KMS-11 (cell line): ENCODE measurements at regions not wholly inside any gene's neighbourhood (a gene's known extent, or its start where the extent isn't known, plus 50 kb on each side); places are given as distances from the start of the nearest gene placed in this dataset.

Experiments
- H2AFZ ChIP-seq: fragments of 200-600 bp; sonication (generic); 2 replicates; pipeline ENCODE4 v1.6.1; 2016; ENCODE audit warnings: antibody characterized with exemption, mixed run types, low read depth
- H3K27ac ChIP-seq: fragments of 200-600 bp; sonication (generic); 2 replicates; pipeline ENCODE4 v1.6.1; 2016; ENCODE audit warnings: mild to moderate bottlenecking, mixed run types
- H3K27me3 ChIP-seq: fragments of 200-600 bp; sonication (generic); 2 replicates; pipeline ENCODE4 v1.6.1; 2017; ENCODE audit warnings: mild to moderate bottlenecking, low read depth, mixed run types, moderate library complexity; ENCODE audit not compliant: insufficient read depth
- H3K36me3 ChIP-seq: fragments of 200-600 bp; sonication (generic); 2 replicates; pipeline ENCODE4 v1.6.1; 2017; ENCODE audit warnings: mild to moderate bottlenecking, mixed run types; ENCODE audit not compliant: insufficient read depth
- H3K4me1 ChIP-seq: fragments of 200-600 bp; sonication (generic); 2 replicates; pipeline ENCODE4 v1.6.1; 2016; ENCODE audit warnings: mild to moderate bottlenecking, low read depth, mixed run types; ENCODE audit not compliant: poor library complexity, severe bottlenecking
- H3K4me2 ChIP-seq: fragments of 200-600 bp; sonication (generic); 2 replicates; pipeline ENCODE4 v1.7.0; 2016; ENCODE audit warnings: mild to moderate bottlenecking, mixed run types
- H3K4me3 ChIP-seq: fragments of 200-600 bp; sonication (generic); IDR thresholded peaks from 2 replicates; pipeline ENCODE4 v1.6.1; 2017; ENCODE audit warnings: low read depth, low read length, mixed read lengths; ENCODE audit not compliant: insufficient read depth
- H3K79me2 ChIP-seq: fragments of 200-600 bp; sonication (generic); 2 replicates; pipeline ENCODE4 v1.6.1; 2016; ENCODE audit warnings: low read depth, mixed run types; ENCODE audit not compliant: insufficient read depth
- H3K9ac ChIP-seq: fragments of 200-600 bp; sonication (generic); 2 replicates; pipeline ENCODE4 v1.6.1; 2016; ENCODE audit warnings: mild to moderate bottlenecking, mixed run types
- H4K20me1 ChIP-seq: fragments of 200-600 bp; sonication (generic); 2 replicates; pipeline ENCODE4 v1.6.1; 2016; ENCODE audit warnings: mild to moderate bottlenecking, mixed run types; ENCODE audit not compliant: insufficient read depth
- CTCF ChIP-seq: fragments of 200-600 bp; sonication (generic); conservative IDR thresholded peaks from 2 replicates; pipeline ENCODE4 v1.6.1; 2017; ENCODE audit warnings: low read depth, mild to moderate bottlenecking, antibody characterized with exemption, low read length, moderate library complexity, mixed read lengths

GRCh38 chr4:120331486-120332370 lies 265.1 kb upstream of the MAD2L1 start:
- Histone ChIP-seq H3K9ac (no peak overlapping the region), H3K27ac (no peak overlapping the region), H4K20me1 (no peaks in the 10 kb centered on the region), H3K4me3 (no peak overlapping the region), H2AFZ (no peak overlapping the region), H3K36me3 (no peaks in the 10 kb centered on the region), H3K79me2 (no peaks in the 10 kb centered on the region), H3K4me2 (no peak overlapping the region), H3K27me3 (no peaks in the 10 kb centered on the region), H3K4me1 (no peaks in the 10 kb centered on the region)
- TF ChIP-seq CTCF, result no peak

- H3K4me1 ChIP-seq, result no peaks in the 10 kb centered on the region
- no peak for TF ChIP-seq CTCF
Observed at GRCh38 chr4:120329386-120329785, 262.7 kb upstream of the MAD2L1 start.

GRCh38 chr4:120327276-120327675 lies 260.6 kb upstream of the MAD2L1 start:
- Histone ChIP-seq H3K4me3 (no peak overlapping the region), H3K36me3 (no peaks in the 10 kb centered on the region), H3K79me2 (no peaks in the 10 kb centered on the region), H3K9ac (no peak overlapping the region), H3K27ac (no peak overlapping the region), H4K20me1 (no peaks in the 10 kb centered on the region), H3K27me3 (no peaks in the 10 kb centered on the region), H2AFZ (no peak overlapping the region), H3K4me2 (no peak overlapping the region), H3K4me1 (no peaks in the 10 kb centered on the region)
- no peak for TF ChIP-seq CTCF

More at GRCh38 chr4:120329386-120329785, 262.7 kb upstream of the MAD2L1 start:
- Histone ChIP-seq H3K4me2 (no peak overlapping the region), H3K27ac (no peak overlapping the region), H3K4me3 (no peak overlapping the region), H3K79me2 (no peaks in the 10 kb centered on the region), H2AFZ (no peak overlapping the region), H4K20me1 (no peaks in the 10 kb centered on the region), H3K27me3 (no peaks in the 10 kb centered on the region), H3K9ac (no peak overlapping the region), H3K36me3 (no peaks in the 10 kb centered on the region)

GRCh38 chr4:120319046-120319767 lies 252.6 kb upstream of the MAD2L1 start:
- Histone ChIP-seq H3K9ac (no peak overlapping the region), H3K4me1 (peaks cover 20% of the 10 kb centered on the region), H4K20me1 (no peaks in the 10 kb centered on the region), H3K27ac (no peak overlapping the region), H3K79me2 (no peaks in the 10 kb centered on the region), H2AFZ (no peak overlapping the region), H3K4me2 (no peak overlapping the region), H3K4me3 (no peak overlapping the region), H3K36me3 (no peaks in the 10 kb centered on the region), H3K27me3 (no peaks in the 10 kb centered on the region)
- no peak for TF ChIP-seq CTCF
